Activated CD8-positive, alpha-beta memory T cell treated with anti-CD3 and anti-CD28 coated beads for 4 hours (primary cell): ENCODE measurements at regions not wholly inside any gene's neighbourhood (a gene's known extent, or its start where the extent isn't known, plus 50 kb on each side); places are given as distances from the start of the nearest gene placed in this dataset.
"Not testable (repeated sequence)": the region's sequence is repeated elsewhere in the genome, so short reads cannot be mapped to it uniquely, and the experiment has no call there.

ENCODE experiments used
- DNase-seq, 2 donors: peaks; one replicate each; pipeline ENCODE4 v3.0.0-alpha.2; 2020; ENCODE audit warnings: low read depth in 2 of 2

- no peak for DNase-seq
These were observed 483.5 kb downstream of the UTRN start for GRCh38 chr6:144768551-144769075.

DNA sequence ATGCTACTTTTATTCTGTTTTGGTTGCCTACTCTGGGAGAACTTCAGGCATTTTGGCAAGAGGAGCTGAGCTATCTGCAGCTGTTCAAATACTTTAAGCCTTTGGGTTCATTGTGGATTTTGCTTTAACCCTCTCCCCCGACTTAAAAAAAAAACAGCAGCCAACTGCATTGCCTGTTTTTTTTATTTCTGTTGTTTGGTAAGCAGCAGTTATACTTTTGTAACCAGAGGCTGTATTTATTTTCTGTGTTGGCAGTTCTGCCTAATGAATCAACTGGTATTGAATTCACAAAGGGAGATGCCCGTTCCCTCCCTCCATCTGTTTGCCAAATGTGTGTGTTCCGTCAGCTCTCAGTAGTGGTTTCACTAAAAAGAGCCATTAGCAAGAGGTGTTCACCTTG lies 484.0 kb downstream of the UTRN start:
- no peak for DNase-seq

- no peak for DNase-seq
These were observed 491.1 kb downstream of the UTRN start for GRCh38 chr6:144776031-144776819.

- DNase-seq = no peak
These were observed 492.1 kb downstream of the UTRN start for GRCh38 chr6:144777249-144777648.

DNA sequence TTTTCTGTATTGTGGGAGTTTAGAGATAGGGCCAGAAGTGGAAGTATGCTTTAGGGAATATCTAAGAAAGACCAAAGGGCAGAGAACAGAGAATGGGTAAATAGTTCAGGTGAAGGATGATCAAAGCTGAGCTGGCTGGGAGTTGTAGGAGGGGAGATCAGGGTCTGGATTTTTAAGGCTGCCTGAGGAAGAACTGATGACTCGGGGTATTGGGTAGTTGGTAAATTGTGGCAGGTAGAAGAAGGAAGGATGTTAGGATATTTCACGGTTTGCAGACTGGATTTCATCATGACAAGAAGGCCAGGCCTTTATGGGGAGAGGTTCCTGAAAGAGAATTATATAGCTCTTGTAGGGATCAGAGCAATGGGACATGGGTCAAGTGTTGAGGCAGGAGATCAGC lies 492.9 kb downstream of the UTRN start:
- DNase-seq = no peak

DNA sequence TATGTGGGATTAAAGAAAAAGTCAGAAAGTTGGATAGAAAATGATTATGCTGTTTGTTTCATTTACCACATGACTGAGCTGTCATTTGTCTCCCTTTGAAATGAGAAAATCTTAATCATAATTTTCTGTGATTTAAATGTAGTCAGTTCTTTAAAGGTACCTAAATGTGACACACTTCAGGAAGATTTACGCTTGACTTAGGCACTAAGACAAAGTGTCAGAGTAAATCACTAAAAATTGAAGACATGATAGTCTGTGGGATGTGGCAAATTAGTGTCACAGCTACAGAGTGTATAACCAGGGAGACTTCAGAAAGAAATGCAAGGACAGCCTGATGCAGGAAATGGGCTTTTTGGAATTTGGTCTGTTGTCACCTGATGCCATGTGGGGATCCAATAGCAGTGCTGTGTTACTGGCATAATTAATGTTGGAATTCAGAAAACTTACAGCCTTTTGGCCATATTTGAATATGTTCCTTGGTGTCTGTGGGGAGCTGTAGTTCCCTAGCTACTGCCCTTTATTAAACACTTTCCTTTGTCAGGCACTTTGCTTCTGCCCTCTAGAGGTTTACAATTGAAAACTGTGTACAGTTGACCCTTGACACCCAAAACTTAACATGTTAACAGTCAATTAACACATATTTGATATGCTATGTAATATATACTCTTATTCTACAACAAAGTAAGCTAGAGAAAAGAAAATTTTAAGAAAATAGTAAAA lies 493.8 kb downstream of the UTRN start:
- DNase-seq = no peak

- no peak for DNase-seq
These were observed 496.7 kb downstream of the UTRN start for GRCh38 chr6:144781836-144782235.

DNA sequence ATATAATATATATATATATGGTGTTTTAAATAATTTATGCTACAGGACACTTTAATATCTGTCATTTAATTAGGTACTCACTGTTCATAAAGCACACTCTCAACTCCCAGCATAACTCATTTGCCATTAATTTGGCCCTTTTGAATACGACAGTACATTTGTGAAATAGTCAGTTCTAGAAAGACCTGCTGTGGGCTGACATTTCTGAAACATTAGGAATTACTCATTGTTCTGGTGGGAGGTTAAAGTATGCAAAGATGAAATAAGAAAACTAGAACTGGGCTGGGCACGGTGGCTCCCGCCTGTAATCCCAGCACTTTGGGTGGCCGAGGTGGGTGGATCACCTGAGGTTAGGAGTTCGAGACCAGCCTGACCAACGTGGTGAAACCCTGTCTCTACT lies 497.5 kb downstream of the UTRN start:
- no peak for DNase-seq

DNA sequence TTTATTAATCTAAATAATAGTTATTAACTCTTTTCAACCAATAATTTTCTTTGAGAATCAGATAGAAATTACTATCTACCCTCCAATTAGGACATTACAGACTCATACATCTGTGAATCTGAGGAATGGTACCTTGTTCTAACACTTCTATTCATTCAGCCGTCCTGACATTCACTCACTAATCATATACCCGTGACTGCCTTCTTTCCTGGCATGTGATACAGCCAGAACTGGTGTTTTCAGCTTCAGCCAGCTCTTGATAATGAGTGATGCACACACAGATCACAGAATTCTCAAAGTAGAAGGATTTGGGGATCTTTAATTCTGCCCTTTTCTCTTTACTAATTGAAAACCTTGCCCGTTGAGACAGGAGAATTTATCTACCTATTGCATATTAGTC lies 499.9 kb downstream of the UTRN start:
- DNase-seq = no peak

DNA sequence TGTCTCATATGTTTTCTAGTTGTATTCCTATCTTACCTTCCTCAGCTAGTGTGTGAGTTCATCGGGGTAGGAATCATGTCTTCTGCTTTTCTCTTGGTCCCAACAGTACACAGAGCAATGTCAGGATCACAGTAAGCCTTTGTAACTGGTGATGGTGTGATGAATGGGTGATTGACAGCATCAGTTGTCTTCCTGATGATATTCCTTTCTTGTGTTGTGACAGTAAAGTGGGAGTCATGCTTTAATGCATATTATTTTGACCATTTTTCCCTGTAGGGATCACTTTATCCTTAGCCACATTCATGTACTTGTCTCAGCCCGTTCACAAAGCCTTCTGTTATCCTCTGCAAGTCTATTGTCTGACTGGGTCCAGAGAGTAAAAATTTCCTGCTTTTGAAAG lies 501.7 kb downstream of the UTRN start:
- DNase-seq = no peak

DNA sequence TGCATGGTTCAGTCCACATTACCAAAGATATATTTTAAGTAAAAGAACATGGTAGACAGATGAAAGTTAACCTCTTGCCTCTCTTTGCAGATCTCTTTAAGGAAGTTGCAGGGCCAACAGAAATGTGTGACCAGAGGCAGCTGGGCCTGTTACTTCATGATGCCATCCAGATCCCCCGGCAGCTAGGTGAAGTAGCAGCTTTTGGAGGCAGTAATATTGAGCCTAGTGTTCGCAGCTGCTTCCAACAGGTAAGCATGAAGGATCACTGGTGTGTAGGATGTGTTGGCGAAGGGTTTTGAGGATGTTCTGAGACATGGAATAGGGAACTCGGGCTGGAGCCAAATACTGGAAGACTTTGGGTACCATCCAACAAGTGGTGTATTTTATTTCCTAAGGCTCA lies 508.6 kb downstream of the UTRN start:
- no peak for DNase-seq

DNA sequence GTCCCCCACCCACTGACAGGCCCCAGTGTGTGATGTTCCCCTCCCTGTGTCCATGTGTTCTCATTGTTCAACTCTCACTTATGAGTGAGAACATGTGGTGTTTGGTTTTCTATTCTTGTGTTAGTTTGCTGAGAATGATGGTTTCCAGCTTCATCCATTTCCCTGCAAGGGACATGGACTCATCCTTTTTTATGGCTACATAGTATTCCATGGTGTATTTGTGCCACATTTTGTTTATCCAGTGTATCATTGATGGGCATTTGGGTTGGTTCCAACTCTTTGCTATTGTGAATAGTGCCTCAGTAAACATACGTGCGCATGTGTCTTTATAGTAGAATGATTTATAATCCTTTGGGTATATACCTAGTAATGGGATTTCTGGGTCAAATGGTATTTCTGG lies 509.9 kb downstream of the UTRN start:
- not testable (repeated sequence) for DNase-seq

- no peak for DNase-seq
These were observed 510.9 kb downstream of the UTRN start for GRCh38 chr6:144796070-144796469.

DNA sequence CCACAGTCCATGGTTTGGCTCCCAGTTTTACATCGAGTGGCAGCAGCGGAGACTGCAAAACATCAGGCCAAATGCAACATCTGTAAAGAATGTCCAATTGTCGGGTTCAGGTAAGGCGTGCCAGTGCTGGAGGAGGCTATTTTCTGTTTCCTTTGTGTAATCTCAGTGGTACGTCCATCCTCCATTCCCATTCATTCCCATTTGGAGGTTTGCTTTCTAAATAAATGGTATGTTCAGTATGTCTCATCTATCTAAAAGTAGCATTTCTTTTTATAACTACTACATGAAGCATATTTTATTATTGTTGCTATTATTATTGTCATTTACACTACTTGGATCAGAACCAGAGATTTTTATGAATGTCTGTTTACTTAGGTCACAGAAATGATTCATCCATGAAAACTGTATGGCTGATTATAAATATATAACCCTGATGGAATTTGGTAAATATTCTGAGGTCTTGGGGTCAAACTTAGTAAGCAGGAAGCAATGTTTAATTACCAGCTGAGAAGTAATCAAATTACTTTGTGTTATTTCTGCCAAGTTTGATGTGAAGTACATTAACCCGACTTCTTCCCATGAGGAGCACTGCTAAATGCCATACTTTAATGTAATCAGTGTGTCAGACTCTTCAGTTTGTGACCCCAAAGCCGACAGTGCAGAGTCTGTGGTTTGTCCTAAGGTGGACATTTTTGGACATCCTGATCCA lies 512.9 kb downstream of the UTRN start:
- no peak for DNase-seq

DNA sequence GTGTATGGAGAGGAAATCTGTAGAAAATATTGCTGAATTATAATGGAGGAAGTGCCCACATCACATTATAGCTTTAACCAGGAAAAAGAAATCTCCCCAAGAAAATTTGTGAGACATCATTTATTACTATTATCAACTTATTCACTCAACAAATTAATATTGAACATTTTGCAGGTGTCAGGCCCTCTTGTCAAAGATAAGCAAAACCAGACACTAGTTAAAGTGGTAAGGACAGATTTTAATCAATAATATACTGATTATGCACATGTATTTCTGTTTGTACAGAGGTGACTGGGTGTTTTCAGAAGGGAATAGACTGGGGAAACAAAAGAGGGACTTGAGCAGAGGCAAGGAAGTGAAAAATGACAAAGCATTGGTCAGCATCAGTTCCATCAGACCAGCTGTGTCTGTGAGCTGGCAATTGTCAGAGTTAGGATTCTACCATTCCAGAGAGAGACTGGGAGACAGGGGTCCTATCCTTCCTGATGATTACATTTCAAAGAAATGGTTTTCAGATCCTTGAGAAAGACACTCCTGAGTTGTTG lies 519.2 kb downstream of the UTRN start:
- DNase-seq = no peak

DNA sequence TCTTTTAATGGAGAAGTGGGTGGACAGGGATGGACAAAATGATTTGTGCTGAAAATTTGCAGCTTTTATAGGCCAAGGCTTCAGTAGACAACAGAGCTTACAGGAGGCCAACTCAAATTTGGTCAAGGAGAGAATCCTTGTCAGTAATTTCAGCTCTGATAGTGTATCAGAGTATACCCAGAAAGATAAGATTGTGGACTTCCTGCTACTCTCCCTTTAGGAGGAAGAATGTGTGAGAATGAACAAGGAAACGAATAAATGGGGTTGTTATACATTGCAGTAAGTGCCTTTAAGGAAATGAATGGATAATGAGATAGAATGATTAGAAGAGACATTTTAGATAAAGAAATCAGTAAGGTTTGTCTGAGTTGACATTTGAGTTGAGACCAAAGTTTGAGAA lies 519.9 kb downstream of the UTRN start:
- no peak for DNase-seq

DNA sequence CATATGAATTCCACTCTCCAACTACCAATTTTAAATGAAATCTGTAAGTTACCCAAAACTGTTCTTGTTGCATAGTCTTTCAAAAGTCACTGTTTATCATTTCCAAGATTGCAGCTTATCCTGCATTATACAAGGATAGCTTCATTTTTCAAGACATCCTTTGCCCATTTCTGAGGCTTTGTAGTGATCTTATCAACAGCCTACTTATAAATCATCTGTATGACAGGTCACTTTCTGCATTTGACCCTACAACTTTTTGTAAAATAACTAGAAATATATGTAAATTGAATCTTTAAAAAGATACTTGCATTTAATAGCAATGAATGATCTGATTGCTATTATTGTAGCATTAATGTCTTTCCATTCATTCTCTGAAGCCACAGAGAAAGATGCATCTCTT lies 521.1 kb downstream of the UTRN start:
- DNase-seq = no peak

DNA sequence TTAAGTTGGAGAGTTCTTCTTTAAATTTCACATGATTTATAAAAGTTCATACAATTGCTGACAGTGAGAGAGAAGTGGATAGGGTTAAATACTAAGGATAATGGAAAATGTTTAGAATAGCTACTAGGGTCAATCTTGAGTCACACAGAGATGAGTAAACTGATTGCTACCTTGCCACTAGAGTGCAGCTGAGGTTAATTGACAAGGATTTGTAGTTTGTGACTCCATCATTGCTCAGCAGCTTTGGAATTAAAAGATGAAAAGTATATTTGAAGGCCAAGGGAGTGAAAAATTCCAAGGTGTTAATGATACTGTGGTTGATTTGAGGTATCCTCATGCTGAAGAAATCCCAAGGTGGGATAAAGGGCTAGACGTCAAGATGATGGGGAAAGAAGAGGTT lies 524.0 kb downstream of the UTRN start:
- DNase-seq = no peak

DNA sequence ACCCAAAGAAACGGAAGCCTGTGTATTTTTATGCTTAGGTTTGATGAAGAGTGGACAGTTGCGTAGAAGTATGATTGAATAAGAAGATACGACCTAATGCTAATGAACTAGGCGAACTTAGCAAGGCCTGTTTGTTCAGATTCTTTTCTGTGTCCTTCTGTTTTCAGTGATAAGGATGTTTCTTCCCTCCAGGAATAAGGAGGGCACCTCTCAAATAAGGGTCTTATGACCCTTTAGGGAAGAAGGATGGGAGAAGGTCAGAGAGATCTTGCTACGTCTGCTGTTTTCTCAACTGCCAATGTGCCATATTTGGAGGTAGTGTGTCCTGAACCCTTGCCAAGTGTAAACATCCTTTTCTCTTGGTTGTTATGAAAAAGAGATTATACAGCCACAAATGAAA lies 524.8 kb downstream of the UTRN start:
- no peak for DNase-seq

DNA sequence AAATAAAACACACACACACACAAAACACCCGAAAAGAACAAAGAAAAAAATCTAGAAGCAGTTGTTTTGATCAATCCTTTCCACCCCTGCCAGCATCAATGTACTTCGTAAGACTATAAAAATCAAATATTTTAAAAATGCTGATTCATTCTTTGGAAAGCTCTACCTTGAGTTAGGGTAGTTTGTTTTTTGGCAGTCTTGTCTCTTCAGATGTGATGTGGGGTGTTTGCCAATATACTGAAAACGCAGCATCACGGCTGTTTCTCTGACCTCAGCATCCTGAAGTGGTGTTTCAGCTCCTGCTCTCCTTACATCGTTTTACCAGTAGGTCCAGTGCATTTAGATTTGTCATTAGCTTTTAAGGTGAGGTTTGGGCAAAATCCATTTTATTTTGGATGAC lies 526.0 kb downstream of the UTRN start:
- DNase-seq = no peak

- no peak for DNase-seq
These were observed 531.8 kb downstream of the UTRN start for GRCh38 chr6:144816936-144817335.

- DNase-seq = no peak
These were observed 535.1 kb downstream of the UTRN start for GRCh38 chr6:144820270-144820669.
